IMR-90 (cell line): ENCODE measurements at regions not wholly inside any gene's neighbourhood (a gene's known extent, or its start where the extent isn't known, plus 50 kb on each side); places are given as distances from the start of the nearest gene placed in this dataset.
"Not testable (repeated sequence)": the region's sequence is repeated elsewhere in the genome, so short reads cannot be mapped to it uniquely, and the experiment has no call there.

Source experiments
- ATAC-seq: fragments of 200-7000 bp; cut with Tn5 transposase; 2 replicates; pipeline ENCODE4 v1.9.1; 2020; ENCODE audit warnings: low read depth, mild to moderate bottlenecking, moderate library complexity
- BruUV-seq: library from RNA; stranded (reverse); fragments of 400-500 nt; replicated peaks from 2 replicates; lab custom pipeline; 2021; lab: Mats Ljungman, UMichigan
- CTCF ChIA-PET: fragments of 300-600 bp; formaldehyde crosslinking; extraction: SDS; loops from one replicate; lab custom pipeline; 2021; ENCODE audit warnings: antibody characterized with exemption; lab: Yijun Ruan, JAX
- POLR2A ChIA-PET: fragments of 300-600 bp; sonication (Branson Sonifier 250); formaldehyde crosslinking; loops from one replicate; lab custom pipeline; 2022; ENCODE audit warnings: antibody characterized with exemption; ENCODE audit not compliant: unreplicated experiment; lab: Charles Lee
- DNase-seq: peaks from one replicate; pipeline ENCODE4 v3.0.0; 2013
- H2AFZ ChIP-seq: replicated peaks from 2 replicates; pipeline ENCODE3; 2013; ENCODE audit warnings: low read length, mild to moderate bottlenecking; ENCODE audit not compliant: poor library complexity
- H2AK5ac ChIP-seq: 2 replicates; pipeline ENCODE4 v1.6.1; 2013; ENCODE audit warnings: low read depth, low read length, inconsistent platforms
- H2AK9ac ChIP-seq: replicated peaks from 2 replicates; pipeline ENCODE3; 2013; ENCODE audit warnings: mild to moderate bottlenecking, low read depth, low read length, moderate library complexity; ENCODE audit not compliant: poor library complexity
- H2BK120ac ChIP-seq: 2 replicates; pipeline ENCODE4 v1.6.1; 2013; ENCODE audit warnings: low read depth, low read length, inconsistent platforms
- H2BK15ac ChIP-seq: 3 replicates; pipeline ENCODE4 v1.6.1; 2013; ENCODE audit warnings: low read depth, low read length, inconsistent platforms
- H2BK20ac ChIP-seq: 2 replicates; pipeline ENCODE4 v1.6.1; 2013; ENCODE audit warnings: low read depth, mild to moderate bottlenecking, inconsistent platforms, low read length, moderate library complexity
- H2BK5ac ChIP-seq: 2 replicates; pipeline ENCODE4 v1.6.1; 2013; ENCODE audit warnings: mild to moderate bottlenecking, low read depth, low read length, inconsistent platforms; ENCODE audit not compliant: poor library complexity, severe bottlenecking
- H3K14ac ChIP-seq: replicated peaks from 2 replicates; pipeline ENCODE4 v1.6.1; 2013; ENCODE audit warnings: low read depth, low read length, inconsistent platforms
- H3K18ac ChIP-seq: 2 replicates; pipeline ENCODE4 v1.6.1; 2013; ENCODE audit warnings: low read depth, low read length, control low read depth
- H3K23ac ChIP-seq: 2 replicates; pipeline ENCODE4 v1.6.1; 2013; ENCODE audit warnings: low read depth, low read length, inconsistent platforms
- H3K27ac ChIP-seq: 2 replicates; pipeline ENCODE4 v1.5.1; 2013; ENCODE audit warnings: mild to moderate bottlenecking, control low read depth, low read length; ENCODE audit not compliant: insufficient read depth
- H3K27me3 ChIP-seq: 2 replicates; pipeline ENCODE4 v1.6.1; 2013; ENCODE audit warnings: low read length; ENCODE audit not compliant: control insufficient read depth, insufficient read depth
- H3K36me3 ChIP-seq: 2 replicates; pipeline ENCODE4 v1.6.1; 2013; ENCODE audit warnings: low read length, mixed read lengths; ENCODE audit not compliant: control insufficient read depth, insufficient read depth
- H3K4ac ChIP-seq: 2 replicates; pipeline ENCODE4 v1.6.1; 2013; ENCODE audit warnings: low read depth, low read length, inconsistent platforms
- H3K4me1 ChIP-seq: 2 replicates; pipeline ENCODE4 v1.6.1; 2013; ENCODE audit warnings: low read length, mixed read lengths; ENCODE audit not compliant: control insufficient read depth, insufficient read depth
- H3K4me2 ChIP-seq: 2 replicates; pipeline ENCODE4 v1.6.1; 2013; ENCODE audit warnings: low read depth, mild to moderate bottlenecking, control low read depth, low read length, moderate library complexity
- H3K4me3 ChIP-seq: 2 replicates; pipeline ENCODE4 v1.5.1; 2013; ENCODE audit warnings: low read depth, mild to moderate bottlenecking, control low read depth, low read length, moderate library complexity; ENCODE audit not compliant: insufficient read depth
- H3K56ac ChIP-seq: 2 replicates; pipeline ENCODE4 v1.6.1; 2013; ENCODE audit warnings: low read length, inconsistent platforms; ENCODE audit not compliant: insufficient read depth; ENCODE audit errors: extremely low read depth
- H3K79me1 ChIP-seq, 2 experiments: 2 replicates each; pipeline ENCODE4 v1.6.1; 2013; ENCODE audit warnings: low read length in 2 of 2, inconsistent platforms in 1 of 2, low read depth in 1 of 2
- H3K9ac ChIP-seq: 2 replicates; pipeline ENCODE4 v1.6.1; 2013; ENCODE audit warnings: low read depth, low read length, control low read depth
- H3K9me1 ChIP-seq: 2 replicates; pipeline ENCODE4 v1.6.1; 2013; ENCODE audit warnings: low read length, inconsistent platforms; ENCODE audit not compliant: insufficient read depth
- H3K9me3 ChIP-seq: 2 replicates; pipeline ENCODE4 v1.6.1; 2013; ENCODE audit warnings: low read length; ENCODE audit not compliant: control insufficient read depth, insufficient read depth
- H4K20me1 ChIP-seq: 2 replicates; pipeline ENCODE4 v1.6.1; 2013; ENCODE audit warnings: low read length, inconsistent platforms; ENCODE audit not compliant: insufficient read depth
- H4K5ac ChIP-seq: 2 replicates; pipeline ENCODE4 v1.6.1; 2013; ENCODE audit warnings: mild to moderate bottlenecking, low read depth, low read length, control low read depth
- H4K8ac ChIP-seq, 2 experiments: 2 replicates each; pipeline ENCODE4 v1.6.1; 2013; ENCODE audit warnings: low read depth in 2 of 2, low read length in 2 of 2, control low read depth in 1 of 2, inconsistent platforms in 1 of 2
- H4K91ac ChIP-seq: 2 replicates; pipeline ENCODE4 v1.6.1; 2013; ENCODE audit warnings: low read depth, low read length, inconsistent platforms; ENCODE audit not compliant: insufficient read depth
- BHLHE40 ChIP-seq: fragments of 150-350 bp; IDR thresholded peaks from 2 replicates; pipeline ENCODE4 v1.6.1; 2016; ENCODE audit warnings: mild to moderate bottlenecking, low read depth, low read length
- CHD1 ChIP-seq: IDR thresholded peaks from 2 replicates; pipeline ENCODE4 v1.6.1; 2012; ENCODE audit warnings: low read depth, low read length, improper control_type of control experiment
- FOS ChIP-seq: fragments of 150-350 bp; IDR thresholded peaks from 2 replicates; pipeline ENCODE4 v1.6.1; 2016; ENCODE audit warnings: low read depth, low read length
- MXI1 ChIP-seq: IDR thresholded peaks from 2 replicates; pipeline ENCODE4 v1.6.1; 2012; ENCODE audit warnings: low read depth, mild to moderate bottlenecking, low read length, moderate library complexity, borderline replicate concordance
- NFE2L2 ChIP-seq: fragments of 150-350 bp; IDR thresholded peaks from 2 replicates; pipeline ENCODE4 v1.6.1; 2016; ENCODE audit warnings: low read depth, mild to moderate bottlenecking, low read length
- POLR2A ChIP-seq: IDR thresholded peaks from 2 replicates; pipeline ENCODE4 v1.6.1; 2012; ENCODE audit warnings: mild to moderate bottlenecking, low read depth, low read length
- RAD21 ChIP-seq: IDR thresholded peaks from 2 replicates; pipeline ENCODE4 v1.6.1; 2012; ENCODE audit warnings: low read length, improper control_type of control experiment
- RCOR1 ChIP-seq: IDR thresholded peaks from 2 replicates; pipeline ENCODE4 v1.6.1; 2012; ENCODE audit warnings: mild to moderate bottlenecking, low read length, improper control_type of control experiment; ENCODE audit not compliant: insufficient replicate concordance
- SMC3 ChIP-seq: fragments of 150-350 bp; IDR thresholded peaks from 2 replicates; pipeline ENCODE4 v1.6.1; 2016; ENCODE audit warnings: low read depth, mild to moderate bottlenecking, antibody characterized with exemption, low read length, moderate library complexity
- WGBS, 2 experiments: methylation state at CpG; one replicate each; pipeline versions ENCODE4 v1.1.5 to v1.1.7; 2013; ENCODE audit warnings: missing lambda C conversion rate in 2 of 2; ENCODE audit not compliant: insufficient read length in 1 of 2; ENCODE audit errors: extremely low coverage in 2 of 2; 5-methylcytosine and 5-hydroxymethylcytosine counted together
- dilution Hi-C: fragments of 300-500 bp; cut with HindIII; formaldehyde crosslinking; loops from one replicate; pipeline ENCODE4 v1.14.3; 2018; ENCODE audit warnings: low sequenced_read_pairs; ENCODE audit not compliant: unreplicated experiment
- in situ Hi-C: fragments of 300-500 bp; cut with MboI; formaldehyde crosslinking; loops from 3 replicates; pipeline ENCODE4 v1.14.3; 2019; ENCODE audit warnings: low sequenced_read_pairs, inconsistent platforms, mixed read lengths
- intact Hi-C: fragments of 100-400 bp; cut with micrococcal nuclease; formaldehyde crosslinking; loops from 2 replicates; pipeline ENCODE4 v1.10.0; 2022
- TF ChIP-seq, protein P1 (sequence below): fragments of 150-350 bp; IDR thresholded peaks from 2 replicates; pipeline ENCODE4 v1.6.1; 2016; ENCODE audit warnings: low read depth, mild to moderate bottlenecking, low read length, moderate library complexity, borderline replicate concordance

GRCh38 chr1:29756085-29756484 lies 519.8 kb downstream of the PTPRU start:
- Histone ChIP-seq H3K4me2 (no peak overlapping the region), H3K23ac (no peak overlapping the region), H2BK15ac (no peak overlapping the region), H3K36me3 (no peaks in the 10 kb centered on the region), H4K8ac (no peak overlapping the region), H4K5ac (no peak overlapping the region), H4K91ac (no peak overlapping the region), H3K79me1 (no peaks in the 10 kb centered on the region), H3K9me1 (no peaks in the 10 kb centered on the region), H2BK20ac (no peak overlapping the region), H2BK5ac (no peak overlapping the region), H3K18ac (no peak overlapping the region), H4K20me1 (no peaks in the 10 kb centered on the region), H3K4me1 (no peaks in the 10 kb centered on the region), H3K4me3 (no peak overlapping the region), H3K27me3 (peaks cover 2% of the 10 kb centered on the region; the same call in 1 of the 2 replicates), H2AFZ (no peak overlapping the region), H2BK120ac (no peak overlapping the region), H3K27ac (no peak overlapping the region), H3K9ac (no peak overlapping the region), H3K14ac (no peak overlapping the region), H3K9me3 (no peaks in the 10 kb centered on the region), H2AK9ac (no peak overlapping the region), H3K56ac (no peak overlapping the region), H3K4ac (no peak overlapping the region), H2AK5ac (no peak overlapping the region)
- in situ Hi-C loops (no loop called here), dilution Hi-C loops (no loop called here), intact Hi-C loops (no loop called here)
- no peak for ATAC-seq
- TF ChIP-seq RAD21 (no peak), NFE2L2 (no peak), POLR2A (no peak), MXI1 (no peak), RCOR1 (no peak), SMC3 (no peak), CHD1 (no peak), BHLHE40 (no peak), FOS (no peak)
- TF ChIP-seq, protein P1, sequence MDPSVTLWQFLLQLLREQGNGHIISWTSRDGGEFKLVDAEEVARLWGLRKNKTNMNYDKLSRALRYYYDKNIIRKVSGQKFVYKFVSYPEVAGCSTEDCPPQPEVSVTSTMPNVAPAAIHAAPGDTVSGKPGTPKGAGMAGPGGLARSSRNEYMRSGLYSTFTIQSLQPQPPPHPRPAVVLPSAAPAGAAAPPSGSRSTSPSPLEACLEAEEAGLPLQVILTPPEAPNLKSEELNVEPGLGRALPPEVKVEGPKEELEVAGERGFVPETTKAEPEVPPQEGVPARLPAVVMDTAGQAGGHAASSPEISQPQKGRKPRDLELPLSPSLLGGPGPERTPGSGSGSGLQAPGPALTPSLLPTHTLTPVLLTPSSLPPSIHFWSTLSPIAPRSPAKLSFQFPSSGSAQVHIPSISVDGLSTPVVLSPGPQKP, result no peak
- ChIA-PET POLR2A (no interaction called here), CTCF (no interaction called here)
- no CpG with 5 or more reads among the region's 5 CpGs for WGBS, 2 experiments
- no peak for DNase-seq
- no TSS peak for BruUV-seq

DNA sequence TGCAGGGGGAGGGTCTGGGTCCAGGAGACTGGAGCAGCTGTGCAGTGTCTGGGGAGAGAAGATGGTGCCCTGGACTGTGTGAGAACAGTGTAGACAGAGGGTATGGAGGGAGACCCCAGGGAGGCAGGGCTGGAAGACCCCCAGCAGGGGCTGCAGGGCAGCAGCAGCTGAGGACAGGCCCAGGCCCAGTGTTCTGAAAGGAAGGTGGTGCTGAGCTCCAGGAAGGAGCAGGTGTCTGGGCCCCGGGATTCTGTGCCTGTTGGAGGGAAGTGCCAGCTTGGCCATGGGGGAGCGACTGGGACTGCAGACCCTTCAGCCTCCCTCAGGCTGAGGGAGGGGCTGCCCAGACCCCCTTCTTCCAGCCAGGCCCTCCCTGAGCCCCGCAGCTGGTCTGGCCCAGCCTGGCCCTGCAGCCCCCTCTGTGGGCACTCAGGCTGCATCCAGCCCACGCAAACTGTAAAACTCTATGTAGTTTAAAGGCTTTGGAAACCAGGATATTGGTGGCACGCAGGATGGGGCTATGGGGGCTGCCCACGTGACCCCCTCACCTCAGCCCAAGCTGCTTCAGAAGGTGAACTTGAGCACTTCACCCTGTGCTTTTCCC lies 519.2 kb downstream of the PTPRU start:
- H3K14ac ChIP-seq, in situ Hi-C loops, H3K9me1 ChIP-seq, dilution Hi-C loops, H4K91ac ChIP-seq, BruUV-seq, POLR2A ChIA-PET, DNase-seq, H3K9ac ChIP-seq, ATAC-seq, intact Hi-C loops, H3K23ac ChIP-seq, CTCF ChIA-PET, H3K4ac ChIP-seq, H3K4me3 ChIP-seq, H3K27me3 ChIP-seq, H3K27ac ChIP-seq, H2BK120ac ChIP-seq, H4K20me1 ChIP-seq, H2BK5ac ChIP-seq, H2AK9ac ChIP-seq, H3K36me3 ChIP-seq, H3K4me2 ChIP-seq, H3K4me1 ChIP-seq, H2BK20ac ChIP-seq, H2AFZ ChIP-seq, H4K5ac ChIP-seq, H4K8ac ChIP-seq, H2AK5ac ChIP-seq, H3K9me3 ChIP-seq, H3K79me1 ChIP-seq, H3K56ac ChIP-seq, H2BK15ac ChIP-seq, H3K18ac ChIP-seq: not testable (repeated sequence)
- WGBS, 2 experiments, result no CpG with 5 or more reads among the region's 6 CpGs
